GM23338 (cell line): ENCODE measurements at regions not wholly inside any gene's neighbourhood (a gene's known extent, or its start where the extent isn't known, plus 50 kb on each side); places are given as distances from the start of the nearest gene placed in this dataset.

Experiments
- ATAC-seq: fragments of 200-7000 bp; cut with Tn5 transposase; 3 replicates; pipeline ENCODE4 v1.9.1; 2020
- DNase-seq: peaks from one replicate; pipeline ENCODE4 v3.0.0-alpha.2; 2015; ENCODE audit warnings: low spot score
- H2AFZ ChIP-seq: fragments of 200-600 bp; sonication (generic); 2 replicates; pipeline ENCODE4 v1.8.0; 2016; ENCODE audit warnings: antibody characterized with exemption, mild to moderate bottlenecking, moderate library complexity
- H3F3A ChIP-seq: fragments of 200-600 bp; sonication (generic); replicated peaks from 2 replicates; pipeline ENCODE4 v1.8.0; 2017; ENCODE audit warnings: antibody characterized with exemption, mixed run types, low read depth
- H3K27ac ChIP-seq: fragments of 200-600 bp; sonication (generic); 2 replicates; pipeline ENCODE4 v1.6.1; 2016; ENCODE audit warnings: low read depth
- H3K27me3 ChIP-seq: fragments of 200-600 bp; sonication (generic); 2 replicates; pipeline ENCODE4 v1.8.0; 2016; ENCODE audit warnings: mild to moderate bottlenecking, mixed run types, moderate library complexity; ENCODE audit not compliant: insufficient read depth
- H3K36me3 ChIP-seq: fragments of 200-600 bp; sonication (generic); 2 replicates; pipeline ENCODE4 v1.8.0; 2016; ENCODE audit warnings: mild to moderate bottlenecking; ENCODE audit not compliant: insufficient read depth
- H3K4me1 ChIP-seq: fragments of 200-600 bp; sonication (generic); 2 replicates; pipeline ENCODE4 v1.8.0; 2016; ENCODE audit warnings: mild to moderate bottlenecking, moderate library complexity; ENCODE audit not compliant: insufficient read depth
- H3K4me2 ChIP-seq: fragments of 200-600 bp; sonication (generic); 2 replicates; pipeline ENCODE4 v1.7.1; 2017; ENCODE audit warnings: mixed run types
- H3K4me3 ChIP-seq: fragments of 200-600 bp; sonication (generic); 2 replicates; pipeline ENCODE4 v1.6.1; 2016; ENCODE audit warnings: mixed run types
- H3K79me2 ChIP-seq: fragments of 200-600 bp; sonication (generic); replicated peaks from 2 replicates; pipeline ENCODE4 v1.8.0; 2017; ENCODE audit warnings: mild to moderate bottlenecking; ENCODE audit not compliant: insufficient read depth
- H3K9me2 ChIP-seq: fragments of 200-600 bp; sonication (generic); 2 replicates; pipeline ENCODE4 v1.8.0; 2017; ENCODE audit not compliant: insufficient read depth
- H4K20me1 ChIP-seq: fragments of 200-600 bp; sonication (generic); replicated peaks from 2 replicates; pipeline ENCODE4 v1.8.0; 2017; ENCODE audit warnings: mild to moderate bottlenecking; ENCODE audit not compliant: insufficient read depth
- H3K27ac Mint-ChIP-seq: 2 replicates; pipeline ENCODE4 v1.8.0; 2020; ENCODE audit warnings: inconsistent platforms, mild to moderate bottlenecking, moderate library complexity, mixed read lengths
- H3K27me3 Mint-ChIP-seq: 3 replicates; pipeline ENCODE4 v1.8.0; 2022; ENCODE audit warnings: low read depth, mild to moderate bottlenecking, moderate library complexity, mixed read lengths, inconsistent platforms; ENCODE audit not compliant: insufficient read depth, poor library complexity
- H3K36me3 Mint-ChIP-seq: 3 replicates; pipeline ENCODE4 v1.8.0; 2021; ENCODE audit warnings: low read depth, mild to moderate bottlenecking, inconsistent platforms, moderate library complexity, mixed read lengths
- H3K4me1 Mint-ChIP-seq: 3 replicates; pipeline ENCODE4 v1.8.0; 2020; ENCODE audit warnings: mild to moderate bottlenecking, inconsistent platforms, mixed read lengths
- H3K4me3 Mint-ChIP-seq: 3 replicates; pipeline ENCODE4 v1.8.0; 2021; ENCODE audit warnings: moderate library complexity, mild to moderate bottlenecking, inconsistent platforms, mixed read lengths
- H3K9me3 Mint-ChIP-seq: 3 replicates; pipeline ENCODE4 v1.8.0; 2020; ENCODE audit warnings: moderate library complexity, mild to moderate bottlenecking, inconsistent platforms, mixed read lengths
- CREB1 ChIP-seq: fragments of 250-450 bp; sonication (Bioruptor Pico); IDR thresholded peaks from 2 replicates; pipeline ENCODE4 v1.5.0; 2020; ENCODE audit warnings: low read depth, mild to moderate bottlenecking, moderate library complexity
- CTCF ChIP-seq, 2 experiments: fragments of 200-600 bp in 1 of 2; sonication (generic) in 1 of 2; conservative IDR thresholded peaks; 2 replicates each; pipeline versions ENCODE4 v1.5.1 to v1.6.1; 2016 to 2017; ENCODE audit warnings: antibody characterized with exemption in 2 of 2, low read depth in 2 of 2, mild to moderate bottlenecking in 2 of 2, moderate library complexity in 1 of 2
- ETS1 ChIP-seq: IDR thresholded peaks from 2 replicates; pipeline ENCODE4 v1.6.1; 2016; ENCODE audit warnings: antibody characterized with exemption
- EZH2phosphoT487 ChIP-seq: fragments of 200-600 bp; sonication (generic); IDR thresholded peaks from one replicate; pipeline ENCODE4 v1.8.1; 2018; ENCODE audit warnings: antibody characterized with exemption; ENCODE audit not compliant: unreplicated experiment
- NANOG ChIP-seq: IDR thresholded peaks from 2 replicates; pipeline ENCODE4 v1.6.1; 2016; ENCODE audit warnings: antibody characterized with exemption, borderline replicate concordance
- REST ChIP-seq: IDR thresholded peaks from one replicate; pipeline ENCODE4 v1.6.1; 2018; ENCODE audit warnings: antibody characterized with exemption; ENCODE audit not compliant: unreplicated experiment
- STAT1 ChIP-seq: IDR thresholded peaks from one replicate; pipeline ENCODE4 v1.6.1; 2016; ENCODE audit warnings: antibody characterized with exemption; ENCODE audit not compliant: unreplicated experiment
- ZNF114 ChIP-seq: fragments of 250-450 bp; sonication (Bioruptor Pico); IDR thresholded peaks from 2 replicates; pipeline ENCODE4 v1.5.0; 2020; ENCODE audit warnings: mild to moderate bottlenecking, moderate library complexity

GRCh38 chr4:85274955-85275354 lies 200.0 kb upstream of the ARHGAP24 start (continued):
- no peak for TF ChIP-seq CREB1 (CRISPR knock-in tag)

- no peak overlapping the region; the same call in 1 of the 2 replicates for H2AFZ ChIP-seq
- no peaks in the 10 kb centered on the region for H3K27me3 ChIP-seq
- Mint-ChIP-seq H3K9me3 (no peaks in the 10 kb centered on the region), H3K27ac (no peak overlapping the region), H3K4me3 (no peak overlapping the region), H3K27me3 (no peaks in the 10 kb centered on the region), H3K36me3 (no peaks in the 10 kb centered on the region), H3K4me1 (no peaks in the 10 kb centered on the region)
- H3K4me2 ChIP-seq, result no peak overlapping the region
- no peaks in the 10 kb centered on the region for H3K36me3 ChIP-seq
- no peaks in the 10 kb centered on the region for H3F3A ChIP-seq
- ATAC-seq (no peak), DNase-seq (no peak)
- no peaks in the 10 kb centered on the region for H3K9me2 ChIP-seq
- H3K4me1 ChIP-seq, result no peaks in the 10 kb centered on the region
- no peak overlapping the region for H3K4me3 ChIP-seq
- no peak for TF ChIP-seq NANOG
- TF ChIP-seq STAT1, result no peak
- no peak for TF ChIP-seq ZNF114 (CRISPR knock-in tag)
- TF ChIP-seq ETS1, result no peak
- no peak for TF ChIP-seq REST
- TF ChIP-seq EZH2phosphoT487, result no peak
- no peak overlapping the region for H3K27ac ChIP-seq
- H3K79me2 ChIP-seq, result no peaks in the 10 kb centered on the region
- H4K20me1 ChIP-seq, result no peaks in the 10 kb centered on the region
Observed at GRCh38 chr4:85280963-85281362, 194.0 kb upstream of the ARHGAP24 start.

GRCh38 chr4:85291226-85291625 lies 183.7 kb upstream of the ARHGAP24 start:
- Mint-ChIP-seq H3K4me3 (no peak overlapping the region), H3K27me3 (peaks cover 4% of the 10 kb centered on the region), H3K9me3 (no peaks in the 10 kb centered on the region), H3K27ac (no peak overlapping the region), H3K36me3 (no peaks in the 10 kb centered on the region), H3K4me1 (no peaks in the 10 kb centered on the region)
- H3F3A ChIP-seq, result no peaks in the 10 kb centered on the region
- H3K4me1 ChIP-seq, result 0 out of 2 replicates have a peak, but pooled peaks cover 5% of the 10 kb centered on the region
- no peak overlapping the region for H3K4me3 ChIP-seq
- H2AFZ ChIP-seq, result no peak overlapping the region
- ATAC-seq (no peak), DNase-seq (no peak)
- no peaks in the 10 kb centered on the region for H4K20me1 ChIP-seq
- no peak overlapping the region for H3K27ac ChIP-seq
- no peaks in the 10 kb centered on the region for H3K79me2 ChIP-seq
- no peaks in the 10 kb centered on the region for H3K9me2 ChIP-seq
- H3K4me2 ChIP-seq, result no peak overlapping the region
- no peaks in the 10 kb centered on the region for H3K36me3 ChIP-seq
- H3K27me3 ChIP-seq, result no peaks in the 10 kb centered on the region
- no peak for TF ChIP-seq ETS1
- TF ChIP-seq CTCF (conservative IDR thresholded peaks at IDR 0.05; ENCODE audit: low read depth in 2 of 2), result no peak
- no peak for TF ChIP-seq CREB1 (CRISPR knock-in tag)
